IgD-negative memory B cell (primary cell): ENCODE measurements at regions not wholly inside any gene's neighbourhood (a gene's known extent, or its start where the extent isn't known, plus 50 kb on each side); places are given as distances from the start of the nearest gene placed in this dataset.

Experiments used
- H3K27ac Mint-ChIP-seq, 3 donors: one replicate each; pipeline ENCODE4 v1.8.0; 2020 to 2022; ENCODE audit warnings: mild to moderate bottlenecking in 3 of 3, mixed read lengths in 3 of 3, moderate library complexity in 1 of 3
- H3K27me3 Mint-ChIP-seq: one replicate; pipeline ENCODE4 v1.8.0; 2021; ENCODE audit warnings: mixed read lengths
- H3K36me3 Mint-ChIP-seq: one replicate; pipeline ENCODE4 v1.8.0; 2020; ENCODE audit warnings: mild to moderate bottlenecking, mixed read lengths
- H3K4me1 Mint-ChIP-seq, 3 donors: one replicate each; pipeline ENCODE4 v1.8.0; 2020 to 2022; ENCODE audit warnings: mixed read lengths in 3 of 3, mild to moderate bottlenecking in 1 of 3
- H3K4me3 Mint-ChIP-seq, 4 donors: one replicate each; pipeline ENCODE4 v1.8.0; 2020 to 2022; ENCODE audit warnings: mild to moderate bottlenecking in 4 of 4, mixed read lengths in 4 of 4, moderate library complexity in 3 of 4
- H3K9me3 Mint-ChIP-seq, 3 donors: one replicate each; pipeline ENCODE4 v1.8.0; 2020 to 2021; ENCODE audit warnings: mixed read lengths in 3 of 3, mild to moderate bottlenecking in 1 of 3

- Mint-ChIP-seq H3K27ac (no peak overlapping the region), H3K36me3 (no peaks in the 10 kb centered on the region), H3K9me3 (peaks cover 0 to 2% (median 0%) of the 10 kb centered on the region in 3 donors), H3K27me3 (no peaks in the 10 kb centered on the region), H3K4me1 (no peaks in the 10 kb centered on the region), H3K4me3 (no peak overlapping the region)
Observed at GRCh38 chr18:71998547-71999097, 545.5 kb downstream of the CBLN2 start.

- Mint-ChIP-seq H3K9me3 (no peaks in the 10 kb centered on the region), H3K36me3 (no peaks in the 10 kb centered on the region), H3K27me3 (no peaks in the 10 kb centered on the region), H3K4me1 (no peaks in the 10 kb centered on the region), H3K27ac (no peak overlapping the region), H3K4me3 (no peak overlapping the region)
Observed at GRCh38 chr18:71995904-71996465, 548.2 kb downstream of the CBLN2 start.

DNA sequence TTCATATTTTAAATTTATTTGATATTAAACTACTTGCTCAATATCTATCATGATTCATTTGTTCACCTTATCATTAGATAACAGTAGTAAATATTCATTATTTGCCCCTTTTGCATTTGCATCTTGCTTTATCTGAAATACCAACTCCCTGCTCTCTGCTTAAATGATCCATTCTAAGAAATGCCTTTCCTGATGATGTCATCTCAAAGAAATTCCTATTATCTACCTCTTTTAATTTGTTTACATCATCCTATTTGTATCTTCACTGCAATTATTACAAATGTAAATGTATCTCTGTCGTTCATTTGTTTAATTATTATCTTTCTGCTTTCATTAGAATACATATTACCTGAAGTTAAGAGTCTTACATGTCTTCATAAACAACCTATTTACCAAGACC, 549.9 kb downstream of the CBLN2 start:
- Mint-ChIP-seq H3K27ac (peak overlapping the region in 1 of 3 donors; percentile 36), H3K4me3 (no peak overlapping the region), H3K36me3 (no peaks in the 10 kb centered on the region), H3K4me1 (no peaks in the 10 kb centered on the region), H3K9me3 (no peaks in the 10 kb centered on the region), H3K27me3 (no peaks in the 10 kb centered on the region)

DNA sequence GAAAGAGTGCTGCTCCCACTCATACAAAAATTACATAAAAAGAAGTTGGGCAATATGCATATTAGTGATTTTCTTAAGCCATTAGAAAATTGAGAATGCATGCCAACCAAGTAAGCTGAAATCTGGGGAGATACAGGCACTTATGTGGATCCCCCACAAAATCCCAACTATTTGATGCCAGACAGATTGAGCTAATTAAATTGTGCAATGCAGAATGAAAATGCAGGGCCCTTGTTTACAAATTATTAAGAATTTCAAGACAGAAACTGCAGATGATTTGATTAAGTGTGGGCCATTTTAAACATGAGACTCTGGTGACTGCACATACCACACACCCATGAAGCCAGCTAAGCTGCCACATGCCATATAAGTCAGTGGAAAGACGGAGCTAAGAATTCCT, 554.5 kb downstream of the CBLN2 start:
- no peaks in the 10 kb centered on the region for H3K27me3 Mint-ChIP-seq
- peaks cover 0 to 1% (median 0%) of the 10 kb centered on the region in 3 donors for H3K4me1 Mint-ChIP-seq

GRCh38 chr18:71986351-71987050, 557.6 kb downstream of the CBLN2 start:
- H3K9me3 Mint-ChIP-seq = peaks cover 0 to 5% (median 0%) of the 10 kb centered on the region in 3 donors
- H3K4me1 Mint-ChIP-seq = peaks cover 0 to 1% (median 0%) of the 10 kb centered on the region in 3 donors
- H3K4me3 Mint-ChIP-seq = no peak overlapping the region
- H3K27ac Mint-ChIP-seq = no peak overlapping the region
- no peaks in the 10 kb centered on the region for H3K36me3 Mint-ChIP-seq
- H3K27me3 Mint-ChIP-seq = no peaks in the 10 kb centered on the region

More for the DNA sequence above, 554.5 kb downstream of the CBLN2 start:
- H3K36me3 Mint-ChIP-seq = no peaks in the 10 kb centered on the region
- no peak overlapping the region for H3K4me3 Mint-ChIP-seq
- no peak overlapping the region for H3K27ac Mint-ChIP-seq
- H3K9me3 Mint-ChIP-seq = peaks cover 0 to 2% (median 0%) of the 10 kb centered on the region in 3 donors

GRCh38 chr18:71976744-71977143, 567.4 kb downstream of the CBLN2 start:
- H3K4me1 Mint-ChIP-seq = no peaks in the 10 kb centered on the region
- peaks cover 1% of the 10 kb centered on the region for H3K36me3 Mint-ChIP-seq
- no peak overlapping the region for H3K27ac Mint-ChIP-seq
- H3K9me3 Mint-ChIP-seq = no peaks in the 10 kb centered on the region
- no peaks in the 10 kb centered on the region for H3K27me3 Mint-ChIP-seq
- H3K4me3 Mint-ChIP-seq = no peak overlapping the region

DNA sequence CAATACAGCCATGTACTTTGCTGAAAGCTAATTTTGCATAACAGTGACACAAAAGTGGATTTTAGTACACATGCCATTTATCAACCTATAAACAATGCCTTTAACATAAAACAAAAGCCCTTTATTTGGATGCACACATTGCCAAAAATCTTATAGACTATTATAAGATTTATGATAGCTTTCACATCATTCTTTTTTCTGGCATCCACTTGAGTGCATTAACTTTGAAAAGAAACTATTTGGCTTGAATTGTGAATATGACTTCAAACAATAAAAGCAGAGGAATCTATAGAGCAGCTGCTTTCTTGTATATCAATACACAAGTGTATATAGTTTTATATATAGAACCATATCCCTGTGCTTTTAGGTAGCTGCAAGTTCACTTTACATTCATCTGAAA, 577.4 kb downstream of the CBLN2 start:
- H3K27ac Mint-ChIP-seq = no peak overlapping the region
- H3K36me3 Mint-ChIP-seq = peaks cover 4% of the 10 kb centered on the region
- H3K4me3 Mint-ChIP-seq = no peak overlapping the region
- H3K4me1 Mint-ChIP-seq = no peaks in the 10 kb centered on the region
- peaks cover 2 to 12% (median 6%) of the 10 kb centered on the region in 3 donors for H3K9me3 Mint-ChIP-seq
- H3K27me3 Mint-ChIP-seq = no peaks in the 10 kb centered on the region

DNA sequence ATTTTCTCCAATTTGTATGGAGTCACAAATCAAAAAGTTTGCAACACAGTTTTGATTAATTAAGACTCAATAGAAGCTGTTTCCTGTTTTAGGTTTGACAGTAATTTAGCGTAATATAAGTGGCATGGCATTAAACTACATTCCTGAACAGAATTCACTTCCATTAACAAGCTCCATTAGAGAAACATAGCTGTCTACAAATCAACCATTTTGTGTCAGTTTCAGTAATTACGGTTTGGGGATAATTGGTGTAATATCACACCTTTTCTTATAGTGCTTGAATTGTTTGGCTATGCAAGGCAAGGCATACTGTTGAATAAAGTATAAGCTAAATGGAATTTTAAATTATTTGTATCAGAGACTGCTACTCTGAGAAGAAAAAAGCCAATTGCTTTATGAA, 585.5 kb downstream of the CBLN2 start:
- no peaks in the 10 kb centered on the region for H3K36me3 Mint-ChIP-seq

GRCh38 chr18:71951001-71951400, 593.1 kb downstream of the CBLN2 start:
- no peak overlapping the region for H3K27ac Mint-ChIP-seq
- H3K4me3 Mint-ChIP-seq = no peak overlapping the region
- no peaks in the 10 kb centered on the region for H3K4me1 Mint-ChIP-seq
- H3K9me3 Mint-ChIP-seq = no peaks in the 10 kb centered on the region
- no peaks in the 10 kb centered on the region for H3K36me3 Mint-ChIP-seq
- no peaks in the 10 kb centered on the region for H3K27me3 Mint-ChIP-seq

More for the DNA sequence above, 585.5 kb downstream of the CBLN2 start:
- Mint-ChIP-seq H3K27ac (no peak overlapping the region), H3K9me3 (peaks cover 2 to 5% (median 2%) of the 10 kb centered on the region in 3 donors), H3K27me3 (no peaks in the 10 kb centered on the region), H3K4me3 (no peak overlapping the region), H3K4me1 (no peaks in the 10 kb centered on the region)

DNA sequence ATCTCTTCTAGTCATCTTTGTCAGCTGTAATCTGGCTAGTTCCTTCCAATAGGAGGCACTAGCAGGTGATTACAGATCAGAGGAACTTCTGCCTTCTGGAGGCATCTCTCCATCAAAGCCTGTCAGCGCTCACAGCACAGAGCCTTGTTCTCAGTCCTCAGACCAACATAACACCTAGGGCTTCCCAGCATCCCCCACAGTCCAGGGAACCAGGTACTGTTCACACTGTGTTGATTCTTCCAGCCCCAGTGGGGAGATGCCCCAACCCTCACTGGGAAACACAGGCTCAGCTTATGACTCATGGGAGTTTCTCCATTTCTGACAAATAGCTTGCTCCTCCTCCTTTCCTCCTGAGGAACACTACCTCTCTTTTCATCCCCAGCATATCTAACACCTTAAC, 601.7 kb downstream of the CBLN2 start:
- Mint-ChIP-seq H3K4me1 (no peaks in the 10 kb centered on the region), H3K36me3 (no peaks in the 10 kb centered on the region), H3K27me3 (no peaks in the 10 kb centered on the region), H3K9me3 (no peaks in the 10 kb centered on the region), H3K4me3 (no peak overlapping the region), H3K27ac (no peak overlapping the region)

DNA sequence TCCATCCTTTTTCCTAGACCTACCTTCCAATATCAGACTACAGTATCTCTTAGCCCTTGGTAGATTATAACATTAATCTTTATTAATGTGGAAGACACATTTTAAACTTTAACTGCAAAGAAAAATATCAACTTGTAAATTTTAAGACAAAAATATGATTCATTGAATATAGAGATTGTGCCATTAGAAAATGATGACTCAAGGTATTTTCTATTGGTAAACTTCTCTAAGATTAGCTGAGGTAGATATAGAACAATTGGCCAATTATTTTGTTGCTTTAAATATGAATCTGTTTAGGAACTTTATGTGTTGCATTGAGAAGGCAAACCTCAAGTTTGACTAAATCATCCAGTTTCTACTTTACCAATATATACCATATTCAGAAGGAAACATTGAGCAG, 604.7 kb downstream of the CBLN2 start:
- H3K4me1 Mint-ChIP-seq = no peaks in the 10 kb centered on the region
- no peaks in the 10 kb centered on the region for H3K27me3 Mint-ChIP-seq
- H3K4me3 Mint-ChIP-seq = no peak overlapping the region
- H3K9me3 Mint-ChIP-seq = no peaks in the 10 kb centered on the region
- H3K27ac Mint-ChIP-seq = no peak overlapping the region
- no peaks in the 10 kb centered on the region for H3K36me3 Mint-ChIP-seq

GRCh38 chr18:71936744-71937143, 607.4 kb downstream of the CBLN2 start:
- Mint-ChIP-seq H3K27ac (no peak overlapping the region), H3K27me3 (no peaks in the 10 kb centered on the region), H3K4me1 (no peaks in the 10 kb centered on the region), H3K36me3 (no peaks in the 10 kb centered on the region), H3K4me3 (no peak overlapping the region), H3K9me3 (no peaks in the 10 kb centered on the region)

DNA sequence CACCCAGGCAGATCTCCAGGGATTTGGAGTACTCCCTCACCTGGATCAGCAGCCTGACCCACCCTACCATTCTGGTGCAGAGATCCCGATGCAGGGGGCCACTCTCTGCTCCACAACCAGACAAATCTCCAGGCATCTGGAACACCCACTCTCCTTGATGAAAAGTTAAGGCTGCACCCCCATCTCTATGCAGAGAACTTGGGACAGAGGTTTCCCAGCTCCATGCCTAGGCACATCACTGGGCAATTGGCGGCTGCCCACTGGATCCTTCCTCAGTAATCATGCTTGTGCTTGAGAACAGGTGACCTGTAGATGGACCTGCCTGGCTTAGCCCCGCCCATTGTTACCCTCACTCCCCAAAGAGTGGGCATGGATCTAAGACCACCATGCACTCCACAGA, 624.9 kb downstream of the CBLN2 start:
- no peaks in the 10 kb centered on the region for H3K4me1 Mint-ChIP-seq
- no peaks in the 10 kb centered on the region for H3K36me3 Mint-ChIP-seq
- H3K27me3 Mint-ChIP-seq = no peaks in the 10 kb centered on the region
- no peak overlapping the region for H3K27ac Mint-ChIP-seq
- H3K4me3 Mint-ChIP-seq = no peak overlapping the region
- peaks cover 5 to 19% (median 7%) of the 10 kb centered on the region in 3 donors for H3K9me3 Mint-ChIP-seq

- H3K4me3 Mint-ChIP-seq = no peak overlapping the region
- H3K27me3 Mint-ChIP-seq = no peaks in the 10 kb centered on the region
- no peak overlapping the region for H3K27ac Mint-ChIP-seq
- H3K9me3 Mint-ChIP-seq = peaks cover 0 to 1% (median 0%) of the 10 kb centered on the region in 3 donors
- H3K36me3 Mint-ChIP-seq = no peaks in the 10 kb centered on the region
- H3K4me1 Mint-ChIP-seq = no peaks in the 10 kb centered on the region
Observed at GRCh38 chr18:71913641-71914040, 630.5 kb downstream of the CBLN2 start.

DNA sequence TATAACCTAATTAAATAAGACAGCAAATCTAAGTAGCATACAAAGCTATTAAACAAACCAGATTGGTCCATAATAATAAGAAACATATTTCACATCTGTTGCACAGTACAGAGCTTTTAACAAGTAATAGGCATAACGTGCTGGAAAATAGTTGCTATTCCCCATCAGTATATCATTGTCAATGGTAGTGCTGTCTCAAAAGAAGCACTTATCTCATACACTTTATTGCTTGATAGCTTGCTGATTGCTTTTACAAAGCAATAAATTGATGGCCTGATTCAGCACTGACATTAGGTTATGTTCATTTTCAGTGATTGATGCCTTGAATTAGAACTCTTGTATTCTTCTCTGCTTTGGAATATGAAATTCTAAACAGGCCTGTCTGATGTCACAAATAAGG, 641.7 kb downstream of the CBLN2 start:
- Mint-ChIP-seq H3K9me3 (peaks cover 0 to 10% (median 0%) of the 10 kb centered on the region in 3 donors), H3K4me3 (no peak overlapping the region), H3K36me3 (no peaks in the 10 kb centered on the region), H3K4me1 (peaks cover 0 to 2% (median 0%) of the 10 kb centered on the region in 3 donors), H3K27ac (no peak overlapping the region), H3K27me3 (no peaks in the 10 kb centered on the region)
